Endothelial cell of umbilical vein (primary cell): ENCODE measurements at regions not wholly inside any gene's neighbourhood (a gene's known extent, or its start where the extent isn't known, plus 50 kb on each side); places are given as distances from the start of the nearest gene placed in this dataset.

Experiments used
- BruUV-seq: library from RNA; stranded (reverse); fragments of 400-500 nt; replicated peaks from 2 replicates; lab custom pipeline; 2021; lab: Mats Ljungman, UMichigan
- CTCF ChIA-PET: fragments of 300-600, 350-600 bp; sonication (Branson Sonifier 250); formaldehyde crosslinking; loops from one replicate; lab custom pipeline; 2021; ENCODE audit warnings: antibody characterized with exemption, inconsistent platforms; lab: Charles Lee
- POLR2A ChIA-PET: fragments of 300-600, 350-600 bp; sonication (Branson Sonifier 250); formaldehyde crosslinking; loops from one replicate; lab custom pipeline; 2021; ENCODE audit warnings: antibody characterized with exemption, inconsistent platforms; lab: Charles Lee
- DNase-seq: peaks from one replicate; pipeline ENCODE4 v3.0.0-alpha.2; 2011; ENCODE audit warnings: low read depth, low spot score
- FAIRE-seq: peaks from 2 replicates; lab custom pipeline; 2011; peaks lifted over from hg19 to GRCh38; lab: Jason Lieb, UNC
- H2AFZ ChIP-seq: 2 replicates; pipeline ENCODE4 v1.6.0; 2012; ENCODE audit warnings: low read depth, low read length, control low read depth, inconsistent platforms
- H3K27ac ChIP-seq: 2 replicates; pipeline ENCODE4 v1.5.1; 2011; ENCODE audit warnings: low read depth, mild to moderate bottlenecking, control low read depth, low read length, moderate library complexity; ENCODE audit not compliant: insufficient read depth
- H3K27me3 ChIP-seq, 2 experiments: 2 replicates each; pipeline versions ENCODE4 v1.6.0 to v1.6.1; 2011; ENCODE audit warnings: low read length in 2 of 2, mixed read lengths in 1 of 2; ENCODE audit not compliant: control insufficient read depth in 2 of 2, insufficient read depth in 2 of 2
- H3K36me3 ChIP-seq, 2 experiments: 2 replicates in 1 of 2; 3 replicates in 1 of 2; pipeline ENCODE4 v1.5.1; 2011; ENCODE audit warnings: low read length in 2 of 2, mild to moderate bottlenecking in 1 of 2, moderate library complexity in 1 of 2; ENCODE audit not compliant: control insufficient read depth in 2 of 2, insufficient read depth in 2 of 2; ENCODE audit errors: extremely low read depth in 1 of 2
- H3K4me1 ChIP-seq: 3 replicates; pipeline ENCODE4 v1.5.1; 2011; ENCODE audit warnings: mild to moderate bottlenecking, low read length; ENCODE audit not compliant: control insufficient read depth, insufficient read depth; ENCODE audit errors: extremely low read depth
- H3K4me2 ChIP-seq: 2 replicates; pipeline ENCODE4 v1.6.1; 2011; ENCODE audit warnings: low read length, control low read depth, mixed read lengths; ENCODE audit not compliant: insufficient read depth
- H3K4me3 ChIP-seq, 3 experiments: fragments of 200-600 bp in 1 of 3; sonication (generic), shearing (Covaris generic) in 1 of 3; replicated peaks in 1 of 3; 2 replicates each; pipeline ENCODE4 v1.5.1; 2011 to 2016; ENCODE audit warnings: control low read depth in 3 of 3, low read length in 3 of 3, mild to moderate bottlenecking in 2 of 3, inconsistent platforms in 1 of 3, low read depth in 1 of 3, moderate library complexity in 1 of 3; ENCODE audit not compliant: insufficient read depth in 1 of 3
- H3K79me2 ChIP-seq: 2 replicates; pipeline ENCODE4 v1.6.0; 2012; ENCODE audit warnings: low read length, inconsistent platforms; ENCODE audit not compliant: control insufficient read depth, insufficient read depth
- H3K9ac ChIP-seq: replicated peaks from 2 replicates; pipeline ENCODE3; 2011; ENCODE audit warnings: low read length, control low read depth; ENCODE audit not compliant: insufficient read depth; ENCODE audit errors: extremely low read depth
- H3K9me1 ChIP-seq: replicated peaks from 3 replicates; pipeline ENCODE4 v1.6.0; 2011; ENCODE audit warnings: mild to moderate bottlenecking, low read length; ENCODE audit not compliant: control insufficient read depth, insufficient read depth; ENCODE audit errors: extremely low read depth
- H3K9me3 ChIP-seq: replicated peaks from 2 replicates; pipeline ENCODE4 v1.5.1; 2012; ENCODE audit warnings: low read length, inconsistent platforms; ENCODE audit not compliant: control insufficient read depth, insufficient read depth
- H4K20me1 ChIP-seq: replicated peaks from 2 replicates; pipeline ENCODE3; 2011; ENCODE audit warnings: mild to moderate bottlenecking, low read length; ENCODE audit not compliant: control insufficient read depth, insufficient read depth; ENCODE audit errors: extremely low read depth
- CTCF ChIP-seq, 2 donors: IDR thresholded peaks; 1 replicate in 1 of 2; 2 replicates in 1 of 2; pipeline ENCODE4 v1.5.1; 2011; ENCODE audit warnings: low read length in 2 of 2, mild to moderate bottlenecking in 2 of 2, moderate library complexity in 2 of 2, control low read depth in 1 of 2, inconsistent platforms in 1 of 2, low read depth in 1 of 2; ENCODE audit not compliant: insufficient read depth in 1 of 2; ENCODE audit errors: extremely low read depth in 1 of 2
- EZH2 ChIP-seq: IDR thresholded peaks from 2 replicates; pipeline ENCODE4 v1.6.1; 2012; ENCODE audit warnings: borderline replicate concordance, low read depth, mild to moderate bottlenecking, moderate library complexity, low read length, inconsistent platforms; ENCODE audit not compliant: severe bottlenecking
- FOS ChIP-seq: IDR thresholded peaks from 2 replicates; pipeline ENCODE4 v1.6.1; 2011; ENCODE audit warnings: mild to moderate bottlenecking, low read length, moderate library complexity, borderline replicate concordance; ENCODE audit not compliant: insufficient read depth
- GATA2 ChIP-seq: IDR thresholded peaks from 2 replicates; pipeline ENCODE4 v1.7.0; 2011; ENCODE audit warnings: low read depth, mild to moderate bottlenecking, moderate library complexity, mixed read lengths, low read length; ENCODE audit not compliant: insufficient read length, insufficient read depth
- JUN ChIP-seq: IDR thresholded peaks from 2 replicates; pipeline ENCODE4 v1.6.1; 2011; ENCODE audit warnings: borderline replicate concordance, low read depth; ENCODE audit not compliant: insufficient read length, insufficient read depth
- MYC ChIP-seq: IDR thresholded peaks from one replicate; pipeline ENCODE4 v1.6.1; 2011; ENCODE audit warnings: mild to moderate bottlenecking, low read depth, low read length
- POLR2A ChIP-seq: IDR thresholded peaks from 2 replicates; pipeline ENCODE4 v1.6.1; 2012; ENCODE audit warnings: low read depth, mild to moderate bottlenecking, control low read depth, low read length
- POLR2AphosphoS5 ChIP-seq: IDR thresholded peaks from 2 replicates; pipeline ENCODE4 v1.6.1; 2012; ENCODE audit warnings: low read depth, mild to moderate bottlenecking, control low read depth, low read length, moderate library complexity; ENCODE audit not compliant: insufficient read depth
- dilution Hi-C: fragments of 300-500 bp; cut with MboI; formaldehyde crosslinking; loops from one replicate; pipeline ENCODE4 v1.15.0; 2019; ENCODE audit warnings: low sequenced_read_pairs; ENCODE audit not compliant: extremely low pct_ligation_motif_present
- intact Hi-C: fragments of 100-400 bp; cut with micrococcal nuclease; formaldehyde crosslinking; loops from one replicate; pipeline ENCODE4 v1.10.0; 2022
- TF ChIP-seq, protein P1 (sequence below): IDR thresholded peaks from 2 replicates; pipeline ENCODE4 v1.6.1; 2011; ENCODE audit not compliant: insufficient read depth, insufficient read length

- H3K4me2 ChIP-seq, result no peak overlapping the region
- FAIRE-seq, result no peak
- H3K9me3 ChIP-seq, result peaks cover 10% of the 10 kb centered on the region
- H3K4me1 ChIP-seq, result no peaks in the 10 kb centered on the region
- no peaks in the 10 kb centered on the region for H3K36me3 ChIP-seq
- no peaks in the 10 kb centered on the region for H3K9me1 ChIP-seq
- CTCF ChIA-PET, result no interaction called here
- H3K4me3 ChIP-seq, result no peak overlapping the region
- no peak overlapping the region for H3K27ac ChIP-seq
- no peaks in the 10 kb centered on the region for H4K20me1 ChIP-seq
- BruUV-seq, result no TSS peak
- DNase-seq, result no peak
- no peaks in the 10 kb centered on the region for H3K27me3 ChIP-seq
- intact Hi-C loops (no loop called here), dilution Hi-C loops (no loop called here)
- POLR2A ChIA-PET, result no interaction called here
- no peak overlapping the region for H2AFZ ChIP-seq
- no peaks in the 10 kb centered on the region for H3K79me2 ChIP-seq
- no peak overlapping the region for H3K9ac ChIP-seq
- TF ChIP-seq, protein P1, sequence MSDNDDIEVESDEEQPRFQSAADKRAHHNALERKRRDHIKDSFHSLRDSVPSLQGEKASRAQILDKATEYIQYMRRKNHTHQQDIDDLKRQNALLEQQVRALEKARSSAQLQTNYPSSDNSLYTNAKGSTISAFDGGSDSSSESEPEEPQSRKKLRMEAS, result no peak
- TF ChIP-seq JUN, result no peak
- TF ChIP-seq EZH2, result no peak
- TF ChIP-seq MYC, result no peak
- TF ChIP-seq CTCF (IDR thresholded peaks at IDR 0.05; ENCODE audit: extremely low read depth in 1 of 2, insufficient read depth in 1 of 2, low read depth in 1 of 2, low read length in 2 of 2), result no peak
- no peak for TF ChIP-seq GATA2
Measured at GRCh38 chr10:130862122-130862521, 449.4 kb downstream of the TCERG1L start.

GRCh38 chr10:130862626-130863025 lies 448.9 kb downstream of the TCERG1L start:
- no peak for DNase-seq
- no peaks in the 10 kb centered on the region for H3K9me1 ChIP-seq
- dilution Hi-C loops (no loop called here), intact Hi-C loops (no loop called here)
- no TSS peak for BruUV-seq
- POLR2A ChIA-PET, result no interaction called here
- H3K4me3 ChIP-seq, result no peak overlapping the region
- no peaks in the 10 kb centered on the region for H3K4me1 ChIP-seq
- H3K9ac ChIP-seq, result no peak overlapping the region
- no peak overlapping the region for H3K27ac ChIP-seq
- H3K79me2 ChIP-seq, result no peaks in the 10 kb centered on the region
- no peak for FAIRE-seq
- peaks cover 9% of the 10 kb centered on the region for H3K9me3 ChIP-seq
- CTCF ChIA-PET, result no interaction called here
- TF ChIP-seq GATA2 (no peak), POLR2A (no peak), EZH2 (no peak), CTCF (IDR thresholded peaks at IDR 0.05; ENCODE audit: extremely low read depth in 1 of 2, insufficient read depth in 1 of 2, low read depth in 1 of 2, low read length in 2 of 2) (no peak), FOS (no peak), MYC (no peak), POLR2AphosphoS5 (no peak), JUN (no peak)
- TF ChIP-seq, protein P1, result no peak
- H2AFZ ChIP-seq, result no peak overlapping the region
- H3K4me2 ChIP-seq, result no peak overlapping the region
- no peaks in the 10 kb centered on the region for H3K27me3 ChIP-seq
- H4K20me1 ChIP-seq, result no peaks in the 10 kb centered on the region
- no peaks in the 10 kb centered on the region for H3K36me3 ChIP-seq
